Lung (tissue), 11 donors: ENCODE measurements at regions not wholly inside any gene's neighbourhood (a gene's known extent, or its start where the extent isn't known, plus 50 kb on each side); places are given as distances from the start of the nearest gene placed in this dataset.
"Not testable (repeated sequence)": the region's sequence is repeated elsewhere in the genome, so short reads cannot be mapped to it uniquely, and the experiment has no call there.

ENCODE experiments used
- ATAC-seq: fragments of 200-7000 bp; cut with Tn5 transposase; one replicate; pipeline ENCODE4 v1.9.1; 2020; ENCODE audit warnings: moderate number of reproducible peaks; ENCODE audit not compliant: insufficient read depth, low FRiP score
- DNase-seq, 3 donors: peaks; one replicate each; pipeline ENCODE4 v3.0.0-alpha.2; 2013 to 2017
- H3K27ac ChIP-seq, 2 donors: one replicate each; pipeline ENCODE4 v1.5.1; 2013; ENCODE audit warnings: mild to moderate bottlenecking in 2 of 2, moderate library complexity in 2 of 2, control low read depth in 1 of 2, inconsistent platforms in 1 of 2, low read depth in 1 of 2, low read length in 1 of 2
- H3K27me3 ChIP-seq, 3 donors: one replicate each; pipeline ENCODE4 v1.5.1; 2013; ENCODE audit warnings: low read length in 2 of 3; ENCODE audit not compliant: control insufficient read depth in 3 of 3, insufficient read depth in 3 of 3
- H3K36me3 ChIP-seq, 4 donors: one replicate each; pipeline ENCODE4 v1.5.1; 2013; ENCODE audit warnings: low read length in 4 of 4, mild to moderate bottlenecking in 1 of 4, moderate library complexity in 1 of 4; ENCODE audit not compliant: control insufficient read depth in 4 of 4, insufficient read depth in 4 of 4
- H3K4me1 ChIP-seq, 5 donors: one replicate each; pipeline ENCODE4 v1.5.1; 2013; ENCODE audit warnings: low read length in 5 of 5, mild to moderate bottlenecking in 2 of 5, moderate library complexity in 1 of 5; ENCODE audit not compliant: control insufficient read depth in 5 of 5, insufficient read depth in 5 of 5
- H3K4me3 ChIP-seq: one replicate; pipeline ENCODE4 v1.5.1; 2013; ENCODE audit warnings: mild to moderate bottlenecking, control low read depth, moderate library complexity
- H3K9ac ChIP-seq, 2 donors: one replicate each; pipeline ENCODE4 v1.5.1; 2013; ENCODE audit warnings: low read length in 2 of 2, control low read depth in 1 of 2; ENCODE audit not compliant: insufficient read depth in 1 of 2
- H3K9me3 ChIP-seq, 4 donors: one replicate each; pipeline ENCODE4 v1.5.1; 2013; ENCODE audit warnings: low read length in 3 of 4, mild to moderate bottlenecking in 1 of 4, moderate library complexity in 1 of 4; ENCODE audit not compliant: control insufficient read depth in 4 of 4, insufficient read depth in 3 of 4
- CTCF ChIP-seq: IDR thresholded peaks from 2 replicates; pipeline ENCODE4 v1.5.1; 2012; ENCODE audit warnings: mild to moderate bottlenecking; ENCODE audit errors: control extremely low read depth, extremely low read depth
- WGBS, 2 donors: extraction: QIAGEN DNeasy Blood & Tissue Kit; methylation state at CpG; one replicate each; pipeline ENCODE4 v1.1.7; 2013; 5-methylcytosine and 5-hydroxymethylcytosine counted together
- donor health status: control.
- donor health status: control.
- donor health status: Bipolar disorder and iron deficiency.
- donor health status: healthy.
- donor health status: DM: yes; HTN: yes; CAD: no.

- Histone ChIP-seq H3K36me3 (no peaks in the 10 kb centered on the region), H3K27me3 (no peaks in the 10 kb centered on the region), H3K9me3 (no peaks in the 10 kb centered on the region), H3K9ac (no peak overlapping the region), H3K4me3 (no peak overlapping the region), H3K4me1 (no peaks in the 10 kb centered on the region), H3K27ac (no peak overlapping the region)
- WGBS, 2 donors = 73 to 83% methylated on average over 3 of the region's 3 CpGs
- DNase-seq (no peak), ATAC-seq (no peak)
- TF ChIP-seq CTCF = no peak
Measured at GRCh38 chr9:29174136-29174535, 1600.9 kb upstream of the C9orf72 start.

GRCh38 chr9:29176231-29176630, 1603.0 kb upstream of the C9orf72 start:
- no peaks in the 10 kb centered on the region for H3K36me3 ChIP-seq
- 75 to 76% methylated on average over 2 of the region's 2 CpGs for WGBS, 2 donors
- ATAC-seq (no peak), DNase-seq (no peak)
- no peaks in the 10 kb centered on the region for H3K9me3 ChIP-seq
- H3K4me1 ChIP-seq = no peaks in the 10 kb centered on the region
- H3K4me3 ChIP-seq = no peak overlapping the region
- H3K27me3 ChIP-seq = no peaks in the 10 kb centered on the region
- no peak for TF ChIP-seq CTCF
- H3K27ac ChIP-seq = no peak overlapping the region
- H3K9ac ChIP-seq = no peak overlapping the region

GRCh38 chr9:29176786-29177185, 1603.5 kb upstream of the C9orf72 start:
- ATAC-seq (no peak), DNase-seq (no peak)
- Histone ChIP-seq H3K4me1 (no peaks in the 10 kb centered on the region), H3K27ac (no peak overlapping the region), H3K9ac (no peak overlapping the region), H3K4me3 (no peak overlapping the region), H3K36me3 (no peaks in the 10 kb centered on the region), H3K27me3 (no peaks in the 10 kb centered on the region), H3K9me3 (no peaks in the 10 kb centered on the region)
- TF ChIP-seq CTCF = no peak
- WGBS, 2 donors = 83 to 87% methylated on average over 2 of the region's 2 CpGs

- Histone ChIP-seq H3K36me3 (no peaks in the 10 kb centered on the region), H3K9ac (no peak overlapping the region), H3K27me3 (no peaks in the 10 kb centered on the region), H3K27ac (no peak overlapping the region), H3K9me3 (peaks cover 0 to 3% (median 0%) of the 10 kb centered on the region in 4 donors), H3K4me3 (no peak overlapping the region), H3K4me1 (peaks cover 0 to 6% (median 0%) of the 10 kb centered on the region in 5 donors)
- WGBS, 2 donors = 40 to 55% methylated on average over 3 of the region's 3 CpGs
- TF ChIP-seq CTCF = no peak
- DNase-seq = peak; percentile 25 to 88 (median 81)
- no peak for ATAC-seq
Measured at GRCh38 chr9:29183971-29184370, 1610.7 kb upstream of the C9orf72 start.

GRCh38 chr9:29188771-29189170, 1615.5 kb upstream of the C9orf72 start:
- H3K4me3 ChIP-seq, ATAC-seq, H3K9ac ChIP-seq, DNase-seq, H3K36me3 ChIP-seq, H3K4me1 ChIP-seq, H3K27me3 ChIP-seq, H3K9me3 ChIP-seq, H3K27ac ChIP-seq: not testable (repeated sequence)
- 80 to 94% methylated on average over 1 to 34 of the region's 34 CpGs for WGBS, 2 donors

GRCh38 chr9:29189221-29189620, 1615.9 kb upstream of the C9orf72 start:
- 94 to 96% methylated on average over 31 to 33 of the region's 33 CpGs for WGBS, 2 donors
- not testable (repeated sequence) for H3K9ac ChIP-seq, DNase-seq, H3K4me3 ChIP-seq, H3K27me3 ChIP-seq, H3K36me3 ChIP-seq, H3K9me3 ChIP-seq, H3K4me1 ChIP-seq, ATAC-seq, H3K27ac ChIP-seq
